ENCODE measurements at regions not wholly inside any gene's neighbourhood (a gene's known extent, or its start where the extent isn't known, plus 50 kb on each side); places are given as distances from the start of the nearest gene placed in this dataset.

- intact Hi-C loops (cut with micrococcal nuclease) = no loop called here
- no TSS peak for BruUV-seq (replicated peaks)
- DNase-seq (ENCODE audit: low read depth, low spot score) (no peak), FAIRE-seq (no peak)
- Histone ChIP-seq H3K9ac (replicated peaks; ENCODE audit: extremely low read depth, insufficient read depth, low read length) (no peak overlapping the region), H3K36me3 (ENCODE audit: control insufficient read depth in 2 of 2, extremely low read depth in 1 of 2, insufficient read depth in 2 of 2, low read length in 2 of 2) (no peaks in the 10 kb centered on the region), H3K4me3 (replicated peaks in 1 of 3; ENCODE audit: insufficient read depth in 1 of 3, low read depth in 1 of 3, low read length in 3 of 3) (no peak overlapping the region), H3K9me1 (replicated peaks; ENCODE audit: control insufficient read depth, extremely low read depth, insufficient read depth, low read length) (no peaks in the 10 kb centered on the region), H2AFZ (ENCODE audit: low read depth, low read length) (no peak overlapping the region), H3K27ac (ENCODE audit: insufficient read depth, low read depth, low read length) (no peak overlapping the region), H3K79me2 (ENCODE audit: control insufficient read depth, insufficient read depth, low read length) (no peaks in the 10 kb centered on the region), H3K4me2 (ENCODE audit: insufficient read depth, low read length) (no peak overlapping the region), H3K27me3 (ENCODE audit: control insufficient read depth in 2 of 2, insufficient read depth in 2 of 2, low read length in 2 of 2) (no peaks in the 10 kb centered on the region), H3K9me3 (replicated peaks; ENCODE audit: control insufficient read depth, insufficient read depth, low read length) (no peaks in the 10 kb centered on the region), H3K4me1 (ENCODE audit: control insufficient read depth, extremely low read depth, insufficient read depth, low read length) (no peaks in the 10 kb centered on the region), H4K20me1 (replicated peaks; ENCODE audit: control insufficient read depth, extremely low read depth, insufficient read depth, low read length) (no peaks in the 10 kb centered on the region)
- POLR2A ChIA-PET = no interaction called here
- dilution Hi-C loops (cut with MboI; ENCODE audit: extremely low pct_ligation_motif_present, low sequenced_read_pairs) = no loop called here
- TF ChIP-seq CTCF (IDR thresholded peaks at IDR 0.05; ENCODE audit: extremely low read depth in 1 of 2, insufficient read depth in 1 of 2, low read depth in 1 of 2, low read length in 2 of 2) (no peak), MYC (IDR thresholded peaks at IDR 0.05; ENCODE audit: low read depth, low read length) (no peak), MAX (IDR thresholded peaks at IDR 0.05; ENCODE audit: insufficient read depth, insufficient read length) (no peak), EZH2 (IDR thresholded peaks at IDR 0.05; ENCODE audit: borderline replicate concordance, low read depth, low read length, severe bottlenecking) (no peak), GATA2 (IDR thresholded peaks at IDR 0.05; ENCODE audit: insufficient read depth, insufficient read length, low read depth, low read length) (no peak), POLR2AphosphoS5 (IDR thresholded peaks at IDR 0.05; ENCODE audit: insufficient read depth, low read depth, low read length) (no peak), JUN (IDR thresholded peaks at IDR 0.05; ENCODE audit: borderline replicate concordance, insufficient read depth, insufficient read length, low read depth) (no peak), FOS (IDR thresholded peaks at IDR 0.05; ENCODE audit: borderline replicate concordance, insufficient read depth, low read length) (no peak), POLR2A (IDR thresholded peaks at IDR 0.05; ENCODE audit: low read depth, low read length) (no peak)
- CTCF ChIA-PET = no interaction called here
Observed at GRCh38 chr5:60370508-60370907, 329.5 kb downstream of the DEPDC1B start.

All from endothelial cell of umbilical vein (primary cell).